Neural cell (in vitro differentiated cells): ENCODE measurements at regions not wholly inside any gene's neighbourhood (a gene's known extent, or its start where the extent isn't known, plus 50 kb on each side); places are given as distances from the start of the nearest gene placed in this dataset.

Experiments
- H2AFZ ChIP-seq: fragments of 200-600, 300-800 bp; sonication (generic), shearing (Covaris generic); 2 replicates; pipeline ENCODE4 v1.6.0; 2014; ENCODE audit warnings: low read depth, mild to moderate bottlenecking, antibody characterized with exemption, low read length, moderate library complexity
- H3F3A ChIP-seq: fragments of 200-600 bp; shearing (Covaris generic); 2 replicates; pipeline ENCODE4 v1.6.1; 2016; ENCODE audit warnings: mild to moderate bottlenecking, moderate library complexity, mixed read lengths, antibody characterized with exemption, low read length; ENCODE audit not compliant: insufficient read depth, poor library complexity, severe bottlenecking
- H3K27ac ChIP-seq: fragments of 200-600, 300-800 bp; sonication (generic), shearing (Covaris generic); 2 replicates; pipeline ENCODE4 v1.5.1; 2014; ENCODE audit warnings: mild to moderate bottlenecking, low read length, moderate library complexity
- H3K27me3 ChIP-seq: fragments of 300-800, 200-600 bp; sonication (generic), shearing (Covaris generic); 2 replicates; pipeline ENCODE4 v1.6.0; 2014; ENCODE audit warnings: mild to moderate bottlenecking, low read depth, low read length, moderate library complexity; ENCODE audit not compliant: insufficient read depth
- H3K36me3 ChIP-seq: fragments of 300-800, 200-600 bp; sonication (generic), shearing (Covaris generic); 2 replicates; pipeline ENCODE4 v1.5.1; 2014; ENCODE audit warnings: mild to moderate bottlenecking, antibody characterized with exemption, low read length, moderate library complexity; ENCODE audit not compliant: insufficient read depth
- H3K4me2 ChIP-seq: fragments of 300-800, 200-600 bp; sonication (generic), shearing (Covaris generic); 2 replicates; pipeline ENCODE4 v1.6.0; 2014; ENCODE audit warnings: mild to moderate bottlenecking, low read length
- H3K4me3 ChIP-seq: fragments of 300-800, 200-600 bp; sonication (generic), shearing (Covaris generic); 2 replicates; pipeline ENCODE4 v1.5.1; 2014; ENCODE audit warnings: mild to moderate bottlenecking, low read length, moderate library complexity
- H3K79me2 ChIP-seq: fragments of 200-600 bp; shearing (Covaris generic); replicated peaks from 2 replicates; pipeline ENCODE4 v1.6.0; 2014; ENCODE audit warnings: mild to moderate bottlenecking, low read length, moderate library complexity; ENCODE audit not compliant: insufficient read depth
- H3K9ac ChIP-seq: fragments of 300-800, 200-600 bp; sonication (generic), shearing (Covaris generic); 2 replicates; pipeline ENCODE4 v1.6.1; 2016; ENCODE audit warnings: mild to moderate bottlenecking, low read length, mixed read lengths
- H3K9me2 ChIP-seq: fragments of 200-600 bp; shearing (Covaris generic); 2 replicates; pipeline ENCODE4 v1.6.1; 2016; ENCODE audit warnings: mild to moderate bottlenecking, low read length, mixed read lengths; ENCODE audit not compliant: insufficient read depth
- H3K9me3 ChIP-seq: fragments of 200-600, 300-800 bp; sonication (generic), shearing (Covaris generic); 2 replicates; pipeline ENCODE4 v1.6.1; 2016; ENCODE audit warnings: mild to moderate bottlenecking, mixed run types, low read length, moderate library complexity, mixed read lengths
- H4K20me1 ChIP-seq: fragments of 200-600 bp; shearing (Covaris generic); 2 replicates; pipeline ENCODE4 v1.6.1; 2016; ENCODE audit warnings: mild to moderate bottlenecking, mixed run types; ENCODE audit not compliant: insufficient read depth
- EP300 ChIP-seq: fragments of 450-650 bp; conservative IDR thresholded peaks from 2 replicates; pipeline ENCODE4 v1.6.1; 2014; ENCODE audit warnings: antibody characterized with exemption, mild to moderate bottlenecking, moderate library complexity; ENCODE audit not compliant: poor library complexity, severe bottlenecking
- EZH2 ChIP-seq: fragments of 200-600, 300-800 bp; shearing (Covaris generic), sonication (generic); IDR thresholded peaks from 2 replicates; pipeline ENCODE4 v1.6.1; 2014; ENCODE audit warnings: antibody characterized with exemption, low read length, borderline replicate concordance, mild to moderate bottlenecking; ENCODE audit not compliant: insufficient read depth, poor library complexity, severe bottlenecking
- MXI1 ChIP-seq: fragments of 450-650 bp; conservative IDR thresholded peaks from 2 replicates; pipeline ENCODE4 v1.6.1; 2014; ENCODE audit warnings: antibody characterized with exemption, mild to moderate bottlenecking; ENCODE audit not compliant: poor library complexity, severe bottlenecking
- POLR2AphosphoS5 ChIP-seq: IDR thresholded peaks from 2 replicates; pipeline ENCODE4 v1.6.1; 2012
- RAD21 ChIP-seq: fragments of 450-650 bp; conservative IDR thresholded peaks from 2 replicates; pipeline ENCODE4 v1.6.1; 2014; ENCODE audit warnings: antibody characterized with exemption, mild to moderate bottlenecking, moderate library complexity
- SMC3 ChIP-seq: fragments of 450-650 bp; conservative IDR thresholded peaks from 2 replicates; pipeline ENCODE4 v1.6.1; 2014; ENCODE audit warnings: antibody characterized with exemption, mild to moderate bottlenecking, moderate library complexity; ENCODE audit not compliant: poor library complexity
- TAF1 ChIP-seq: IDR thresholded peaks from 2 replicates; pipeline ENCODE4 v1.6.1; 2012; ENCODE audit warnings: low read depth
- TF ChIP-seq, protein P1 (sequence below): IDR thresholded peaks from 2 replicates; pipeline ENCODE4 v1.6.1; 2012; ENCODE audit warnings: borderline replicate concordance
- TF ChIP-seq, protein P2 (sequence below): fragments of 450-650 bp; IDR thresholded peaks from 2 replicates; pipeline ENCODE4 v1.5.1; 2014; ENCODE audit warnings: antibody characterized with exemption, mild to moderate bottlenecking, moderate library complexity; ENCODE audit not compliant: poor library complexity, severe bottlenecking

DNA sequence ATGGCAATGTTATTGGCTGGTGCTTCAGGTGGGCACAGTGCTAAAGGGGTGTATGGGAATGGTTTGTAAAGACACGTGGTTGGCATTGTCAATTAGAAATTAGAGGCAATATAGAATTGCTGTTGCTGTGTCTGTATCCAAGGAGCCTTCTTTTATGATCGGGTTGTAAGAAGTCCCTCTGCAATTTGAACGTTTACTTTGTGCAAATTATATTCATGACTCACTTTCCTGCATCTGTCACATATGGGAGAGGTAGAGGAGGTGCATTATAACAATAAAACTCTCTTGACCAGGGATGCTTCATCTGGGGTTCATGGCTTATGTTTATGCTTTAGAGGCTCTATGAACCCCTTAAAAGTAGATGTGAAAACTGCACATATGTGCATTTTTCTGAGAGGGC is 130.4 kb upstream of the DNAH14 start:
- Histone ChIP-seq H3K4me2 (no peak overlapping the region), H4K20me1 (no peaks in the 10 kb centered on the region), H2AFZ (no peak overlapping the region), H3F3A (no peaks in the 10 kb centered on the region), H3K9me3 (no peaks in the 10 kb centered on the region), H3K36me3 (no peaks in the 10 kb centered on the region), H3K9ac (no peak overlapping the region), H3K27me3 (no peaks in the 10 kb centered on the region), H3K4me3 (no peak overlapping the region), H3K79me2 (no peaks in the 10 kb centered on the region), H3K27ac (no peak overlapping the region), H3K9me2 (no peaks in the 10 kb centered on the region)
- TF ChIP-seq MXI1 (no peak), SMC3 (no peak), EZH2 (no peak), EP300 (no peak), TAF1 (no peak), RAD21 (no peak), POLR2AphosphoS5 (no peak)
- TF ChIP-seq, protein P1, sequence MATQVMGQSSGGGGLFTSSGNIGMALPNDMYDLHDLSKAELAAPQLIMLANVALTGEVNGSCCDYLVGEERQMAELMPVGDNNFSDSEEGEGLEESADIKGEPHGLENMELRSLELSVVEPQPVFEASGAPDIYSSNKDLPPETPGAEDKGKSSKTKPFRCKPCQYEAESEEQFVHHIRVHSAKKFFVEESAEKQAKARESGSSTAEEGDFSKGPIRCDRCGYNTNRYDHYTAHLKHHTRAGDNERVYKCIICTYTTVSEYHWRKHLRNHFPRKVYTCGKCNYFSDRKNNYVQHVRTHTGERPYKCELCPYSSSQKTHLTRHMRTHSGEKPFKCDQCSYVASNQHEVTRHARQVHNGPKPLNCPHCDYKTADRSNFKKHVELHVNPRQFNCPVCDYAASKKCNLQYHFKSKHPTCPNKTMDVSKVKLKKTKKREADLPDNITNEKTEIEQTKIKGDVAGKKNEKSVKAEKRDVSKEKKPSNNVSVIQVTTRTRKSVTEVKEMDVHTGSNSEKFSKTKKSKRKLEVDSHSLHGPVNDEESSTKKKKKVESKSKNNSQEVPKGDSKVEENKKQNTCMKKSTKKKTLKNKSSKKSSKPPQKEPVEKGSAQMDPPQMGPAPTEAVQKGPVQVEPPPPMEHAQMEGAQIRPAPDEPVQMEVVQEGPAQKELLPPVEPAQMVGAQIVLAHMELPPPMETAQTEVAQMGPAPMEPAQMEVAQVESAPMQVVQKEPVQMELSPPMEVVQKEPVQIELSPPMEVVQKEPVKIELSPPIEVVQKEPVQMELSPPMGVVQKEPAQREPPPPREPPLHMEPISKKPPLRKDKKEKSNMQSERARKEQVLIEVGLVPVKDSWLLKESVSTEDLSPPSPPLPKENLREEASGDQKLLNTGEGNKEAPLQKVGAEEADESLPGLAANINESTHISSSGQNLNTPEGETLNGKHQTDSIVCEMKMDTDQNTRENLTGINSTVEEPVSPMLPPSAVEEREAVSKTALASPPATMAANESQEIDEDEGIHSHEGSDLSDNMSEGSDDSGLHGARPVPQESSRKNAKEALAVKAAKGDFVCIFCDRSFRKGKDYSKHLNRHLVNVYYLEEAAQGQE = no peak
- TF ChIP-seq, protein P2, sequence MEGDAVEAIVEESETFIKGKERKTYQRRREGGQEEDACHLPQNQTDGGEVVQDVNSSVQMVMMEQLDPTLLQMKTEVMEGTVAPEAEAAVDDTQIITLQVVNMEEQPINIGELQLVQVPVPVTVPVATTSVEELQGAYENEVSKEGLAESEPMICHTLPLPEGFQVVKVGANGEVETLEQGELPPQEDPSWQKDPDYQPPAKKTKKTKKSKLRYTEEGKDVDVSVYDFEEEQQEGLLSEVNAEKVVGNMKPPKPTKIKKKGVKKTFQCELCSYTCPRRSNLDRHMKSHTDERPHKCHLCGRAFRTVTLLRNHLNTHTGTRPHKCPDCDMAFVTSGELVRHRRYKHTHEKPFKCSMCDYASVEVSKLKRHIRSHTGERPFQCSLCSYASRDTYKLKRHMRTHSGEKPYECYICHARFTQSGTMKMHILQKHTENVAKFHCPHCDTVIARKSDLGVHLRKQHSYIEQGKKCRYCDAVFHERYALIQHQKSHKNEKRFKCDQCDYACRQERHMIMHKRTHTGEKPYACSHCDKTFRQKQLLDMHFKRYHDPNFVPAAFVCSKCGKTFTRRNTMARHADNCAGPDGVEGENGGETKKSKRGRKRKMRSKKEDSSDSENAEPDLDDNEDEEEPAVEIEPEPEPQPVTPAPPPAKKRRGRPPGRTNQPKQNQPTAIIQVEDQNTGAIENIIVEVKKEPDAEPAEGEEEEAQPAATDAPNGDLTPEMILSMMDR = no peak

DNA sequence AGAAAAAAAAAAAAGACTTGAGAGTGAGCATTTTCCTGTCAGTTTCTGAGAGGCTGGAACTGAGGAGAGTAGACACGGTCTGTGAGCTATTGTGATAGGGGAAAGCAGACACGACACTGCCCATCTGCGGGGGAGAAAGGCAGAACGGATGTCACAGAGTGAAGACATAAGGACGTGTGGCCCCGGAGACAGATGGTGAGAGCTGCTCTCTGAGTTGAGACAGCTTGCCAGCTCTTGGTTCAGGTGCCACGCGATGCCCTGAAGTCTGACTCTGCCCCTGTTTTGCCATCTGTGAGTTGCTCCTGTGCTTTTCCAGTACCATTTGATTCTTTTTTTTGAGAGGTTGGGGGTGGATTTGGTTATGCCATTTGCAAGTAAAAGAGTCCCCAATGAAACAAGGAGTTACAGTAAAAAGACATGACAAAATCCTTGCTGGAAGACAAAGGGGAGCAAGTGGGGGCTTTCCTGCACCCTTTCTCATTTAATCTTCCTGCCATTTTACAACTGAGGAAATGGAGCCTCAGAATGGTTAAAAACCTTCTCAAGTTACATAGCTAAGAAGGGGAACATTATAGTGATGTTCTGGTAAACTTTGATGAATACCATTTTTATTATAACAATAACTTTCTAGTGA is 128.9 kb upstream of the DNAH14 start:
- no peaks in the 10 kb centered on the region for H3K27me3 ChIP-seq
- no peak overlapping the region for H2AFZ ChIP-seq
- no peaks in the 10 kb centered on the region for H3K9me2 ChIP-seq
- H3K4me3 ChIP-seq = no peak overlapping the region
- no peaks in the 10 kb centered on the region for H3K79me2 ChIP-seq
- H3K9me3 ChIP-seq = no peaks in the 10 kb centered on the region
- no peaks in the 10 kb centered on the region for H3K36me3 ChIP-seq
- no peaks in the 10 kb centered on the region for H3F3A ChIP-seq
- no peaks in the 10 kb centered on the region for H4K20me1 ChIP-seq
- no peak overlapping the region for H3K4me2 ChIP-seq
- H3K27ac ChIP-seq = no peak overlapping the region
- TF ChIP-seq RAD21 = no peak
- no peak for TF ChIP-seq EZH2
- TF ChIP-seq, protein P2 = no peak
- H3K9ac ChIP-seq = no peak overlapping the region
